ENCODE measurements at regions not wholly inside any gene's neighbourhood (a gene's known extent, or its start where the extent isn't known, plus 50 kb on each side); places are given as distances from the start of the nearest gene placed in this dataset.
"Not testable (repeated sequence)": the region's sequence is repeated elsewhere in the genome, so short reads cannot be mapped to it uniquely, and the experiment has no call there.

GRCh38 chr6:155882527-155883333, 427.1 kb upstream of the NOX3 start:
- no peak for DNase-seq

DNA sequence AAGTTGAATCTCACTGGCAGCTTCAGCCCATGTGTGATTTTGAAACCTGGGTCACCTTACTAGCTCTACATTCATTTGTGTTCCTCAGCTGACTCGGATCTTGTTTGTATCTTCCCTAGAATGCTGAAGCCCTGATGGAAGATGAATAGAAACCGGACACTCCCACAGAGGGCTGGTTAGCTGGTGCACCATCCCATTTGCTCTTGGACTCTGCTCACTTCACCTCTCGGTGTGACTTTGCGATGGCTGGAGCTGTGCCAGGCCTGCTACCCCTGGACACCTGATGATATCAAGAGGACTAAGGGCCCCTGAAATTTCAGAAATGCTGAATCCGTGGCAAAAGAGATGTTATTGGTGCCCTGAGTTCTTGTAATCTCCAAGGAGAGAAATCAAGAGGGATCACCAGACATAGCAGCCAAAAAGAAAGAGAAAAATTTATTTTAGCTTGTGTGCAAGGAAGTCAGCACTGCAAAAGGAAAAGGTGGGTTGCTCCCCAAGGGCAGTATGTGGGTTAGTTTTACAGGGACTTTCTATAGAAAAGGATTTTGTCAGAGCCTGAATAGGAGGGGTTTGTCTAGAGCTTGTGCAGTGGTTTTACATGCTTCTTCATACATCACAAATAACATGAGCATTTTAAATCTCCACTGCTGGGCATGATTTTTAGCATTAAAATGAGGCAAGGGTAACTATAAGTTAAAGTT, 426.3 kb upstream of the NOX3 start:
- no peak for DNase-seq

DNA sequence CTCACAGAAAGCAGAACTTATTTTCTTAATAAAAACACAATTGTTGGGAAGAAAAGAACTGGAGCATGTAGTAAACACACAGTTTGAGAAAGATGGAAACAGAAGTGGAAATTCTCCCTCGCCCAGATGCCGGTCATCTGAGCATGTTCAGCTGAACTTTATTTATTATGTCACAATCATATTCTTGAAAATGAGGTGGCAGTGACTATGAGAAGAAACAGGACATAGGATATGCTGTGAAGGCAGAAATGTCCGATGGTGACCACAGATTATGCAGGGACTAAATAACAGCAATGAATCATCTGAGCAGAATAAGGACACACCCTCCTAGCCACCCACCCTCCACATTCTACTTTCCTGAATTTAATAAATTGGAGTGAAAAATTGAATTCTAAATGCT, 425.3 kb upstream of the NOX3 start:
- no peak for DNase-seq

- no peak for DNase-seq
Measured at GRCh38 chr6:155872961-155873360, 417.3 kb upstream of the NOX3 start.

DNA sequence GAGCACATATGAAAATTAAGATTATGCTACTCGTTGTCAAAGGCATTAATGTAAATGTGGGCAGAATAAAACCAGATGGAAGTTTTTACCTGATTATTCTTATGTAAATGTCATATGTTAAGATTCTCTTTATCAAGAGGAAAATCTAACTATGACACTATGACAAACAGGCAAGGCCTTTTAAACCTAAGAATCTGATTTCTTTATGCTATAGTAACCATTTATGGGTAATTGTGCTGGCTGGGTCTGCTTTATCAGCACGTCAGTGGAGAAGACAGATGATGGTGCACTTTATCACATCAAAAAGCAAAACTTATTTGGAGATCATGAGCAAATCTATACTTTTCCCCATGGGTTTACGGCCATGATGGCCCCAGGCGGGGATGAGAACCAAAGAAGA, 412.0 kb upstream of the NOX3 start:
- no peak for DNase-seq

DNA sequence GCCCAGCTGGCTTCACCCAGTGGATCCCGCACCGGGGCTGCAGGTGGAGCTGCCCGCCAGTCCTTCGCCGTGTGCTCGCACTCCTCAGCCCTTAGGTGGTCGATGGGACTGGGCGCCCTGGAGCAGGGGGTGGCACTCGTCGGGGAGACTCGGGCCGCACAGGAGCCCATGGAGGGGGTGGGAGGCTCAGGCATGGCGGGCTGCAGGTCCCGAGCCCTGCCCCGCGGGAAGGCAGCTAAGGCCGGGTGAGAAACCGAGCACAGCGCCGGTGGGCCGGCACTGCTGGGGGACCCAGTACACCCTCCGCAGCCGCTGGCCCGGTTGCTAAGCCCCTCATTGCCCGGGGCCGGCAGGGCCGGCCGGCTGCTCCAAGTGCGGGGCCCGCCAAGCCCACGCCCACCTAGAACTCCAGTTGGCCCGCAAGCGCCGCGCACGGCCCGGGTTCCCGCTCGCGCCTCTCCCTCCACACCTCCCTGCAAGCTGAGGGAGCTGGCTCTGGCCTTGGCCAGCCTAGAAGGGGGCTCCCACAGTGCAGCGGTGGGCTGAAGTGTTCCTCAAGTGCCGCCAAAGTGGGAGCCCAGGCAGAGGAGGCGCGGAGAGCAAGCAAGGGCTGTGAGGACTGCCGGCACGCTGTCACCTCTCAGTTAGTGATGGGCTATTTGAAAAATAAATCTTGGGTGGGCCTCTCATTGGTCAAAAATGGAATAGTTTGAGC, 411.2 kb upstream of the NOX3 start:
- DNase-seq, result not testable (repeated sequence)

DNA sequence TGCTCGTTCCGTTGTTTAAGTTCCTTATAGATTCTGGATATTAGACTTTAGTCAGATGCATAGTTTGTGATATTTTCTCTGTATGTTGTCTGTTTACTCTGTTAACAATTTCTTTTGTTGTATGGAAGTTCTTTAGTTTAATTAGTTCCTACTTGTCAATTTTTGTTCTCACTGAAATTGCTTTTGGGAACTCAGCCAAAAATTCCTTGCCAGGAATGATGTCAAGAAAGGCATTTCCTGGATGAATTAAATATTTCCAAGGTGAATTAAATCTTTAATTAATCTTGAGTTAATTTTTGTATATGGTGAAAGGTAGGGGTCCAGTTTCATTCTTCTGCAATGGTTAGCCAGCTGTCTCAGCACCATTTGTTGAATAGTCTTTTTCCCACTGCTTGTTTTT, 406.2 kb upstream of the NOX3 start:
- DNase-seq, result no peak

DNA sequence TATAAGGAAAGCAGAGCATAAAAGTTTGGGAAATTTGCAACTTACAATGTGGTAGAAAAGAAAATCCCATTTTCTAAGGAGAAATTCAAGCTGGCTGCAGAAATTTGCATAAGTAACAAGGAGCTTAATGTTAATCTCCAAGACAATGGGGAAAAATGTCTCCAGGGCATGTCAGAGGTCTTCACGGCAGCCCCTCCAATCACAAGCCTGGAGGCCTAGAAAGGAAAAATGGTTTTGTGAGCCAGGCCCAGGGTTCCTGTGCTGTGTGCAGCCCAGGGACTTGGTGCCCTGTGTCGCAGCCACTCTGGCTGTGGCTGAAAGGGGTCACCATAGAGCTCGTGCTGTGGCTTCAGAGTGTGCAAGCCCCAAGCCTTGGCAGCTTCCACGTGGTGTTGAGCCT, 403.3 kb upstream of the NOX3 start:
- not testable (repeated sequence) for DNase-seq

GRCh38 chr6:155854787-155855186, 399.1 kb upstream of the NOX3 start:
- no peak for DNase-seq

- DNase-seq, result no peak
Measured at GRCh38 chr6:155853011-155853410, 397.4 kb upstream of the NOX3 start.

- no peak for DNase-seq
Measured at GRCh38 chr6:155850408-155850841, 394.8 kb upstream of the NOX3 start.

GRCh38 chr6:155847711-155848110, 392.1 kb upstream of the NOX3 start:
- no peak for DNase-seq

GRCh38 chr6:155837474-155837873, 381.8 kb upstream of the NOX3 start:
- no peak for DNase-seq

- DNase-seq, result no peak
Measured at GRCh38 chr6:155832596-155832995, 377.0 kb upstream of the NOX3 start.

DNA sequence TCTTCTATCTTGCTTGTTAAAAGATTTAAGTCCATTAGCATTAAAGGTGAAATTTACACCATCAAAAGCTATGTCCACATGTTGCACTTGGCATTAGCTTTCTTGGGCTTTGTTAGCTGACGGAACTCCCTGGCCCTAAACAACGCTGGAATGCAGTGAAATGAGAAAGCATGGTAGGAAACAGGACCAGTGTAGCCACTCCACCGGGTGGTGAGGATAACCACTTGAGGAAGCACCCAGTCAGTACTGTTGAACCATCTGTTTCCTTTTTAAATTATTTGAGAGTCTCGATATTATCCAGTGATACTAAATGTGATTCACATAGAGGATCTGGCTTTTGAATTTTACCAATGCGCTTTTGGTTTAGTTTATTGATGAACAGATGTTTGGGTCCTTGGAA, 374.9 kb upstream of the NOX3 start:
- DNase-seq, result no peak

GRCh38 chr6:155829646-155830045, 374.0 kb upstream of the NOX3 start:
- DNase-seq, result no peak

GRCh38 chr6:155828989-155829388, 373.4 kb upstream of the NOX3 start:
- no peak for DNase-seq

GRCh38 chr6:155818698-155819097, 363.1 kb upstream of the NOX3 start:
- no peak for DNase-seq

DNA sequence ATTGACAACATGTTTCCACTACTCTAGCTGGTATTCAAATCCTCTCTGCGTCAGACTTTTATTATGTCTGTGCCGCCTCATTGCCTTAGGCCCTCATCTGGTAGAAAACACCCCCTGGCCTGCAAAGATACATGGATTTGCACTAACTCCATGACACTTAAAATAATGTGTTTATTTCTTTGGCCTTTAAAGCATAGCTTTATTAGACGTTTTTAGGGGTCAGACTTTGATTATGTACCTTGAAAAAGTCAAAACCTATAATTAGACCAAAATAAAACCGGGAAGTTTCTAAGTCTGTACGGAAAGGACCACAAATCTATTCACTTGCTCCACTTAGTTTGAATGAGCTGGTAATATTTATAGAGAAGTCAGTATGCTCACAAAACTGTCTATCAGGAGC, 357.9 kb upstream of the NOX3 start:
- no peak for DNase-seq

DNA sequence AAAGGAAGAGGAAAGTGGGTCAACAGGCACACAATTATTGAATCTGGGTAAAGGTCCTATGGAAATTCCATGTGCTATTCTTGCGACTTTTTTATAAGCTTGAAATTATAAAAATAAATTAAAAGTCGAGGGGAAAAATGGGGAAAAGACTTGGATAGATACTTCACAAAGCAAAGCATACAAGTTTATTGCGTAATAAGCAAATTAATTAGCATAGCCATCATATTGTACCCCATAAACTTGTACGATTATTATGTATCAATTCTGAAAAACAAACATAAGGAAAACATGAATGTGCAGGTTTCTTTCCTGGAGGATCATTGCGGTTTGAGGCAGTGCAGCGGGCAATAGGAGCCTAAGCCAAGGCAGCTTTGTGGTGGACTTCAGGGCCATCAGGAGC, 351.6 kb upstream of the NOX3 start:
- no peak for DNase-seq

GRCh38 chr6:155801046-155801445, 345.4 kb upstream of the NOX3 start:
- no peak for DNase-seq

DNA sequence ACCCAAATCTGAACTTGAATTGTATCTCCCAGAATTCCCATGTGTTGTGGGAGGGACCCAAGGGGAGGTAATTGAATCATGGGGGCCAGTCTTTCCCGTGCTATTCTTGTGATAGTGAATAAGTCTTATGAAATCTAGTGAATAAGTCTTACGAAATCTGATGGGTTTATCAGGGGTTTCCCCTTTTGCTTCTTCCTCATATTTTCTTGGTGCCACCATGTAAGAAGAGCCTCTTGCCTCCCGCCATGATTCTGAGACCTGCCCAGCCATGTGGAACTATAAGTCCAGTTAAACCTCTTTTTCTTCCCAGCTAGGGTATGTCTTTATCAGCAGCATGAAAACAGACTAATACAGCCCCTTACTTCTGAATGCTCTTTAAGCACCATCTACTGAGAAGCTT, 343.2 kb upstream of the NOX3 start:
- not testable (repeated sequence) for DNase-seq

DNA sequence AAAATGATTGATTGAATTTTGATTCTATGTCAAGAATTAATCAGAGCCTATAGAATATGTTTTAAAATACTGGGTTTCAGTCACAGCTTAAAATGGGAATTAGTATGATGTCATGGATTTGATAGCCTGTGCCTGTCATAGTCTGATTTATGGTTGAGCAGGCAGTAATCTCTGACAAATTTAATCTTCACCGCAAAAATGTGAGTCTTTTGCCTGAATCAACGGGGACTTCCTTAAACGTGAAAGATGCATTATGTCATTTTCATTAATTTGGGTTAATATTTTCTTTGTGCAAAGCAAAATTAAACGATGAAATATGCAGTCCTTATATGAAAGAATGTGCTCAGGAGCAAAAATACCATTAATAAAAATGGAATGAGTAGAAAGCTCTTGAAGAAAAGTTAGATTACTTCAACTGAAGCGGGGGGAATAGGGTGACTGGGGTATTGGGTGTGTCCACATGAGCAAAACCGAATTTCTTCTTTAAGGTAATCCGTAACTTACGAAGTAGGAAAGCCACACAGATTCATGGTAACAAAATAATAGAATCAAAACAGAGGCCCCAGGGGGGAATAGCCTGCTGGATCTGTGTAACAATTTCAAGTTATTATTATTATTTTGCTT, 339.6 kb upstream of the NOX3 start:
- DNase-seq, result no peak
